H1 (cell line): ENCODE measurements at regions not wholly inside any gene's neighbourhood (a gene's known extent, or its start where the extent isn't known, plus 50 kb on each side); places are given as distances from the start of the nearest gene placed in this dataset.

Experiments used
- CEBPB ChIP-seq: IDR thresholded peaks from 2 replicates; pipeline ENCODE4 v1.6.1; 2012; ENCODE audit warnings: low read depth, low read length
- CHD7 ChIP-seq: fragments of 300-600 bp; sonication (generic); IDR thresholded peaks from 2 replicates; pipeline ENCODE4 v1.7.1; 2012; ENCODE audit warnings: low read length, moderate library complexity, mild to moderate bottlenecking, inconsistent platforms; ENCODE audit not compliant: insufficient replicate concordance
- CREB1 ChIP-seq: IDR thresholded peaks from 2 replicates; pipeline ENCODE4 v1.6.1; 2012; ENCODE audit warnings: inconsistent platforms
- JUND ChIP-seq: IDR thresholded peaks from 2 replicates; pipeline ENCODE4 v1.6.1; 2011; ENCODE audit warnings: mild to moderate bottlenecking, improper control_type of control experiment, low read length
- KDM4A ChIP-seq: IDR thresholded peaks from one replicate; pipeline ENCODE4 v1.7.1; 2012; ENCODE audit warnings: low read depth, mild to moderate bottlenecking, moderate library complexity, low read length, inconsistent platforms; ENCODE audit not compliant: severe bottlenecking
- MAX ChIP-seq: IDR thresholded peaks from 2 replicates; pipeline ENCODE4 v1.6.1; 2012; ENCODE audit warnings: inconsistent platforms
- TCF12 ChIP-seq: IDR thresholded peaks from 2 replicates; pipeline ENCODE4 v1.6.1; 2011; ENCODE audit warnings: low read depth, mild to moderate bottlenecking, low read length
- TF ChIP-seq, protein P1 (sequence below): IDR thresholded peaks from 2 replicates; pipeline ENCODE4 v1.6.1; 2011; ENCODE audit warnings: low read depth, mild to moderate bottlenecking, low read length; ENCODE audit not compliant: insufficient read depth

DNA sequence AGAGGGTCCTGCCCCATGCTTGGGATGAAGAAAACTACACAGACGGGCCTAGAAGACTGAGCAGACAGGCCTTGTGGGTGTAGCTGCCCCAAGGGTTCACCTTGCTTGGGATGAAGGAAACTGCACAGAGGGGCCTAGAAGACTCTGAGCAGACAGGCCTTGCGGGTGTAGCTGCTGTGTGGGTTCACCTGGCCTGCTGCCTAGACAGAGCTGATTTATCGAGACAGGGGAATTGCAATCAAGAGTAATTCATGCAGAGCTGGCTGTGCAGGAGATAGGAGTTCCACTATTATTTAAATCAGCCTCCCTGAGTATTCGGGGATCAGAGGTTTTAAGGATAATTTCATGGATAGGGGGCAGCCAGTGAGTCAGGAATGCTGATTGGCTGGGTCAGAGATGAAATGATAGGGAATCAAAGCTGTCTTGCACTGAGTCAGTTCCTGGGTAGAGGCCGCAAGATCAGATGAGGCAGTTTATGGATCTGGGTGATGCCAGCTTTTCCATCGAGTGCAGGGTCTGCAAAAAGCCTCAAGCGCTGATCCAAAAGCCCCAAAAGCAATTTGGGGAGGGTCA lies 341.4 kb downstream of the GALR1 start (continued):
- TF ChIP-seq KDM4A (no peak), JUND (no peak), MAX (no peak), CEBPB (no peak), CHD7 (no peak), CREB1 (no peak), TCF12 (no peak)
- TF ChIP-seq, protein P1, sequence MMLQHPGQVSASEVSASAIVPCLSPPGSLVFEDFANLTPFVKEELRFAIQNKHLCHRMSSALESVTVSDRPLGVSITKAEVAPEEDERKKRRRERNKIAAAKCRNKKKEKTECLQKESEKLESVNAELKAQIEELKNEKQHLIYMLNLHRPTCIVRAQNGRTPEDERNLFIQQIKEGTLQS = no peak
